ENCODE measurements at regions not wholly inside any gene's neighbourhood (a gene's known extent, or its start where the extent isn't known, plus 50 kb on each side); places are given as distances from the start of the nearest gene placed in this dataset.

GRCh38 chr4:31984872-31985271 lies 1264.7 kb downstream of the PCDH7 start:
- WGBS, 2 experiments (ENCODE audit: extremely low coverage in 1 of 2, insufficient coverage in 1 of 2, insufficient read length in 1 of 2, insufficient replicate concordance in 2 of 2, low coverage in 1 of 2, low lambda C conversion rate in 2 of 2, missing lambda C conversion rate in 1 of 2), result 97% methylated on average over 2 of the region's 2 CpGs; no CpG with 5 or more reads in 1 of the 2 experiments
- POLR2A ChIA-PET (ENCODE audit: partially characterized antibody), result no interaction called here
- Histone ChIP-seq H3K4me2 (ENCODE audit: insufficient read depth in 1 of 2, low read depth in 2 of 2, low read length in 2 of 2) (no peak overlapping the region), H2AFZ (ENCODE audit: low read length) (no peak overlapping the region), H2BK20ac (ENCODE audit: low read length) (no peak overlapping the region), H3K23me2 (ENCODE audit: low read depth, low read length) (no peaks in the 10 kb centered on the region), H2BK15ac (ENCODE audit: low read length) (no peak overlapping the region), H3K36me3 (ENCODE audit: control insufficient read depth in 2 of 4, insufficient read depth in 4 of 4, low read length in 3 of 4) (no peaks in the 10 kb centered on the region), H3K9ac (replicated peaks in 1 of 4; ENCODE audit: extremely low read depth in 1 of 4, low read depth in 3 of 4, low read length in 3 of 4) (no peak overlapping the region), H3K27ac (ENCODE audit: low read depth, low read length) (no peak overlapping the region), H3K79me2 (ENCODE audit: control insufficient read depth in 1 of 2, insufficient read depth in 2 of 2, low read length in 2 of 2) (no peaks in the 10 kb centered on the region), H3K4me3 (ENCODE audit: extremely low read depth in 1 of 4, insufficient read depth in 2 of 4, low read depth in 3 of 4, low read length in 4 of 4) (no peak overlapping the region), H3K79me1 (ENCODE audit: low read depth, low read length) (no peaks in the 10 kb centered on the region), H4K91ac (replicated peaks; ENCODE audit: insufficient read length, low read length) (no peak overlapping the region), H3K4ac (replicated peaks; ENCODE audit: insufficient read length, low read depth, low read length) (no peak overlapping the region), H2BK12ac (ENCODE audit: low read depth, low read length) (no peak overlapping the region), H3K56ac (replicated peaks; ENCODE audit: insufficient read length, low read depth, low read length) (no peak overlapping the region), H3K27me3 (replicated peaks in 1 of 4; ENCODE audit: control insufficient read depth in 3 of 4, extremely low read depth in 1 of 4, insufficient read depth in 3 of 4, low read length in 3 of 4) (no peaks in the 10 kb centered on the region), H2BK120ac (replicated peaks; ENCODE audit: low read depth, low read length) (no peak overlapping the region), H4K20me1 (replicated peaks in 1 of 2; ENCODE audit: control insufficient read depth in 1 of 2, insufficient read depth in 2 of 2, low read length in 2 of 2) (no peaks in the 10 kb centered on the region), H3K14ac (ENCODE audit: insufficient read length) (no peak overlapping the region), H3K23ac (ENCODE audit: insufficient read length) (no peak overlapping the region), H4K8ac (ENCODE audit: extremely low read depth, insufficient read depth, low read length) (no peak overlapping the region), H3K4me1 (replicated peaks in 1 of 4; ENCODE audit: control insufficient read depth in 3 of 4, insufficient read depth in 4 of 4, low read length in 3 of 4) (no peaks in the 10 kb centered on the region), H2AK5ac (ENCODE audit: low read depth, low read length) (no peak overlapping the region), H2BK5ac (ENCODE audit: low read depth, low read length) (no peak overlapping the region), H4K5ac (ENCODE audit: insufficient read length, low read depth, low read length) (no peak overlapping the region), H3K18ac (ENCODE audit: extremely low read depth, low read length) (no peak overlapping the region), H3K9me3 (ENCODE audit: insufficient read depth in 2 of 2, low read depth in 1 of 2, low read length in 1 of 2) (no peaks in the 10 kb centered on the region)
- FAIRE-seq, result no peak
- CTCF ChIA-PET (ENCODE audit: partially characterized antibody), result no interaction called here
- TF ChIP-seq RAD21 (IDR thresholded peaks at IDR 0.05 in 1 of 2, conservative IDR thresholded peaks at IDR 0.05 in 1 of 2; ENCODE audit: low read depth in 2 of 2, low read length in 2 of 2) (no peak), EZH2 (IDR thresholded peaks at IDR 0.05; ENCODE audit: low read depth, low read length, severe bottlenecking) (no peak), E2F6 (IDR thresholded peaks at IDR 0.05) (no peak), GABPA (IDR thresholded peaks at IDR 0.05; ENCODE audit: borderline replicate concordance, insufficient read depth, low read length) (no peak), ASH2L (IDR thresholded peaks at IDR 0.05; ENCODE audit: low read length) (no peak), CTCF (IDR thresholded peaks at IDR 0.05; ENCODE audit: control extremely low read depth in 1 of 3, insufficient read depth in 1 of 3, low read depth in 1 of 3, low read length in 3 of 3) (no peak), TAF1 (IDR thresholded peaks at IDR 0.05; ENCODE audit: low read depth, low read length) (no peak), NRF1 (IDR thresholded peaks at IDR 0.05; ENCODE audit: low read depth, low read length) (no peak), NANOG (IDR thresholded peaks at IDR 0.05; ENCODE audit: insufficient read depth, low read depth, low read length, poor library complexity, severe bottlenecking) (no peak), POLR2AphosphoS5 (IDR thresholded peaks at IDR 0.05; ENCODE audit: low read depth, low read length) (no peak), CBX8 (IDR thresholded peaks at IDR 0.05; ENCODE audit: borderline replicate concordance, low read depth, low read length) (no peak)
- no peak for DNase-seq (ENCODE audit: low read depth in 1 of 2, low spot score in 2 of 2)
